ENCODE measurements at regions not wholly inside any gene's neighbourhood (a gene's known extent, or its start where the extent isn't known, plus 50 kb on each side); places are given as distances from the start of the nearest gene placed in this dataset.

- no peak for TF ChIP-seq EZH2 (IDR thresholded peaks at IDR 0.05; ENCODE audit: low read length)
- TF ChIP-seq CTCF (optimal IDR thresholded peaks at IDR 0.05 in 1 of 3, IDR thresholded peaks at IDR 0.05 in 1 of 3, conservative IDR thresholded peaks at IDR 0.05 in 1 of 3; ENCODE audit: extremely low read depth in 1 of 3, insufficient read depth in 2 of 3, low read length in 3 of 3), result no peak
- Histone ChIP-seq H3K4me2 (ENCODE audit: control insufficient read depth, extremely low read depth, insufficient read depth, low read depth, low read length) (no peak overlapping the region), H3K9me1 (ENCODE audit: control insufficient read depth, extremely low read depth, insufficient read depth, low read length) (no peaks in the 10 kb centered on the region), H3K4me3 (ENCODE audit: control insufficient read depth in 2 of 3, extremely low read depth in 1 of 3, insufficient read depth in 2 of 3, low read depth in 1 of 3, low read length in 3 of 3) (no peak overlapping the region), H3K9me3 (ENCODE audit: control insufficient read depth, low read depth, low read length) (no peaks in the 10 kb centered on the region), H3K4me1 (ENCODE audit: control insufficient read depth, extremely low read depth, insufficient read depth, low read length) (no peaks in the 10 kb centered on the region), H3K27me3 (ENCODE audit: control insufficient read depth, extremely low read depth, insufficient read depth, low read length) (no peaks in the 10 kb centered on the region), H3K9ac (ENCODE audit: control insufficient read depth, extremely low read depth, insufficient read depth, low read length) (no peak overlapping the region), H3K36me3 (ENCODE audit: control insufficient read depth in 2 of 2, extremely low read depth in 1 of 2, insufficient read depth in 2 of 2, low read length in 2 of 2) (no peaks in the 10 kb centered on the region), H4K20me1 (ENCODE audit: control insufficient read depth, extremely low read depth, insufficient read depth, low read length) (no peaks in the 10 kb centered on the region), H2AFZ (ENCODE audit: control insufficient read depth, low read length) (no peak overlapping the region), H3K27ac (ENCODE audit: control insufficient read depth, insufficient read depth, low read length) (no peak overlapping the region), H3K79me2 (ENCODE audit: control insufficient read depth, insufficient read depth, low read length) (no peaks in the 10 kb centered on the region)
- FAIRE-seq (no peak), DNase-seq (ENCODE audit: low read depth, low spot score) (no peak)
- dilution Hi-C loops (cut with MboI; ENCODE audit: extremely low pct_ligation_motif_present, low sequenced_read_pairs), result no loop called here
Measured at GRCh38 chr20:19161336-19161735, 51.1 kb upstream of the SLC24A3 start.
